HAP-1 (cell line): ENCODE measurements at regions not wholly inside any gene's neighbourhood (a gene's known extent, or its start where the extent isn't known, plus 50 kb on each side); places are given as distances from the start of the nearest gene placed in this dataset.

Source experiments
- DNase-seq, 2 experiments: peaks; one replicate each; pipeline ENCODE4 v3.0.0-alpha.2; 2016 to 2020; ENCODE audit warnings: low spot score in 2 of 2
- H3K27me3 ChIP-seq: fragments of 250-450 bp; sonication (Bioruptor Pico); 2 replicates; pipeline ENCODE4 v1.5.1; 2020; ENCODE audit warnings: low read depth, mild to moderate bottlenecking, moderate library complexity
- H3K36me3 ChIP-seq: fragments of 250-450 bp; sonication (Bioruptor Pico); replicated peaks from 2 replicates; pipeline ENCODE4 v1.5.1; 2020; ENCODE audit warnings: mild to moderate bottlenecking
- H3K4me1 ChIP-seq: fragments of 250-450 bp; sonication (Bioruptor Pico); 2 replicates; pipeline ENCODE4 v1.5.1; 2020; ENCODE audit warnings: mild to moderate bottlenecking
- H3K4me3 ChIP-seq: fragments of 250-450 bp; sonication (Bioruptor Pico); 2 replicates; pipeline ENCODE4 v1.5.1; 2020; ENCODE audit warnings: mild to moderate bottlenecking, moderate library complexity
- H3K9me3 ChIP-seq: fragments of 250-450 bp; sonication (Bioruptor Pico); 2 replicates; pipeline ENCODE4 v1.5.1; 2020; ENCODE audit warnings: mild to moderate bottlenecking, moderate library complexity
- in situ Hi-C: fragments of 300-500 bp; cut with MboI; formaldehyde crosslinking; loops from 3 replicates; pipeline ENCODE4 v1.14.3; 2020; ENCODE audit warnings: low sequenced_read_pairs, inconsistent platforms, mixed read lengths

GRCh38 chr1:101077849-101078248 lies 52.3 kb upstream of the DPH5 start:
- in situ Hi-C loops, result no loop called here
- H3K4me1 ChIP-seq, result peaks cover 19% of the 10 kb centered on the region
- no peak for DNase-seq
- no peaks in the 10 kb centered on the region for H3K36me3 ChIP-seq
- no peaks in the 10 kb centered on the region for H3K9me3 ChIP-seq
- no peaks in the 10 kb centered on the region for H3K27me3 ChIP-seq
- H3K4me3 ChIP-seq, result no peak overlapping the region

- H3K9me3 ChIP-seq, result no peaks in the 10 kb centered on the region
- in situ Hi-C loops, result no loop called here
These were observed 50.3 kb upstream of the DPH5 start for GRCh38 chr1:101075926-101076325.

More at GRCh38 chr1:101075926-101076325, 50.3 kb upstream of the DPH5 start:
- Histone ChIP-seq H3K36me3 (no peaks in the 10 kb centered on the region), H3K4me3 (no peak overlapping the region), H3K4me1 (peaks cover 9% of the 10 kb centered on the region; the same call in 1 of the 2 replicates), H3K27me3 (no peaks in the 10 kb centered on the region)
- no peak for DNase-seq
